ENCODE measurements at regions not wholly inside any gene's neighbourhood (a gene's known extent, or its start where the extent isn't known, plus 50 kb on each side); places are given as distances from the start of the nearest gene placed in this dataset.

DNA sequence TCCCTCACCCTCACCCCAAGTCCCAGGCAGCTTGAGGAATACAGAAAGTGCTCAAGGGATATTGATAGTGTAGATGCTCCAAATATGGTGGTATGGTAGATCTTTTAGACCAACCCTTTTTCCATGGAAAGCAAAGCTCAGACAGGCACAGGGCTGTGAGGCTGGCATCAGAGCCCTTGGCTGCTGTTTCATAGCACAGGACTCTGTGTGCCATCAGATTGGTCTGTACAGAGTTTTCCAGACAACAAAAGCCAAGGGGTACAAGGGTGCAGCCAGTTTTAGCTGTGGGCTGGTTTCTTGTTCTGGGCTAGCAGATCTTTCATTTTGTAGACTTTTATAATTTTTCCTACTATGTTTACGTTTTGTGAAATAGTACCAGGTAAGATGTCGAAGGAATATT is 296.9 kb upstream of the TNP1 start:
- H3K27ac ChIP-seq, result no peak overlapping the region
- no peaks in the 10 kb centered on the region for H3K27me3 ChIP-seq (replicated peaks)
- no peak for DNase-seq
- TF ChIP-seq, protein P1, sequence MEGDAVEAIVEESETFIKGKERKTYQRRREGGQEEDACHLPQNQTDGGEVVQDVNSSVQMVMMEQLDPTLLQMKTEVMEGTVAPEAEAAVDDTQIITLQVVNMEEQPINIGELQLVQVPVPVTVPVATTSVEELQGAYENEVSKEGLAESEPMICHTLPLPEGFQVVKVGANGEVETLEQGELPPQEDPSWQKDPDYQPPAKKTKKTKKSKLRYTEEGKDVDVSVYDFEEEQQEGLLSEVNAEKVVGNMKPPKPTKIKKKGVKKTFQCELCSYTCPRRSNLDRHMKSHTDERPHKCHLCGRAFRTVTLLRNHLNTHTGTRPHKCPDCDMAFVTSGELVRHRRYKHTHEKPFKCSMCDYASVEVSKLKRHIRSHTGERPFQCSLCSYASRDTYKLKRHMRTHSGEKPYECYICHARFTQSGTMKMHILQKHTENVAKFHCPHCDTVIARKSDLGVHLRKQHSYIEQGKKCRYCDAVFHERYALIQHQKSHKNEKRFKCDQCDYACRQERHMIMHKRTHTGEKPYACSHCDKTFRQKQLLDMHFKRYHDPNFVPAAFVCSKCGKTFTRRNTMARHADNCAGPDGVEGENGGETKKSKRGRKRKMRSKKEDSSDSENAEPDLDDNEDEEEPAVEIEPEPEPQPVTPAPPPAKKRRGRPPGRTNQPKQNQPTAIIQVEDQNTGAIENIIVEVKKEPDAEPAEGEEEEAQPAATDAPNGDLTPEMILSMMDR (IDR thresholded peaks at IDR 0.05; ENCODE audit: low read depth, low read length, missing control alignments), result no peak
- in situ Hi-C loops (cut with HindIII; ENCODE audit: low pct_ligation_motif_present, low sequenced_read_pairs), result loop anchor here (25.0 kb wide), 1 partner anchor 444 kb away; no protein-coding TSS in a partner anchor
- no peaks in the 10 kb centered on the region for H3K36me3 ChIP-seq (replicated peaks)
- no peak overlapping the region for H3K4me3 ChIP-seq (ENCODE audit: low read depth, low read length)

DNA sequence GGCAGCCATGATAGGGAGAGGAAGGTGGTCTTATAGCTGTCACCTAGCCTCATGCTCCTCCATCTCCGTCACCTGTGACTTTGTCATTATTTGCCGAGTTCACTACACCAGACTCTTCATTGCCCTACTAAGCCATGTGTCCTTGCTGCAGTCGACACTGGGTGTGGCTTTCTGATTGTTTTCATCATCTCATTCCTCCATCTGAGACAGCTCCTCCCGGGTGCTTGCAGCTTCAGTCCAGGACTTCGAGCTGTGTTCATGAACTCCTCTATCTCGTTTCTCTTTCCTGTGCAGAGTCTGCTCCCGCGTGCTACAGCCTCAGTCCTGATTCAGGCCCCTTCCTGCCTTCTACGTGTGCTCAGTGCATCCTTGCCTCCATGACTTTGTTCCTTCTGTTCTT is 295.1 kb upstream of the TNP1 start:
- no peak for DNase-seq
- in situ Hi-C loops (cut with HindIII; ENCODE audit: low pct_ligation_motif_present, low sequenced_read_pairs), result loop anchor here (25.0 kb wide), 1 partner anchor 443 kb away; no protein-coding TSS in a partner anchor
- Histone ChIP-seq H3K36me3 (replicated peaks) (no peaks in the 10 kb centered on the region), H3K4me3 (ENCODE audit: low read depth, low read length) (no peak overlapping the region), H3K27ac (no peak overlapping the region), H3K27me3 (replicated peaks) (no peaks in the 10 kb centered on the region)
- TF ChIP-seq, protein P1 (IDR thresholded peaks at IDR 0.05; ENCODE audit: low read depth, low read length, missing control alignments), result no peak

DNA sequence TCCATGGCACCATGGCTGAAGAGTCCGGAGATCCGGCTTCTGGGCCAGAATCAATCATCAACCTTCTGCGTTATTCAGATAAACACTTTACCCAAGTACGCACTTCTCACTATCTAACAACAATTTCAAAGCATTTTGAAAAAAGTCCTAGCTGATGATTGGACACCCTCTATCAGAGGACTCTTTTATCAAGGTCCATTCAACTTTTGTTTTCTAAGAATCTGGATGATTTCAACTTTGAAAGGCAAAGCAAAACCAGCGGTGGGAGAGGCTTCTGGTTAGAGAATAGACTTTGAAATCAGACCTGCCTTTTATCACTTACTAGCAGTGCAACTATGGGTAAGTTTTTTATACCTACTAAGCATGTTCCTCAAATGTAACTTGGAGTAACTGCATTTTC is 293.6 kb upstream of the TNP1 start:
- no peak overlapping the region for H3K27ac ChIP-seq
- in situ Hi-C loops (cut with HindIII; ENCODE audit: low pct_ligation_motif_present, low sequenced_read_pairs), result loop anchor here (25.0 kb wide), 1 partner anchor 441 kb away; no protein-coding TSS in a partner anchor
- no peak for DNase-seq
- TF ChIP-seq, protein P1 (IDR thresholded peaks at IDR 0.05; ENCODE audit: low read depth, low read length, missing control alignments), result no peak
- H3K4me3 ChIP-seq (ENCODE audit: low read depth, low read length), result no peak overlapping the region
- H3K27me3 ChIP-seq (replicated peaks), result no peaks in the 10 kb centered on the region
- no peaks in the 10 kb centered on the region for H3K36me3 ChIP-seq (replicated peaks)

DNA sequence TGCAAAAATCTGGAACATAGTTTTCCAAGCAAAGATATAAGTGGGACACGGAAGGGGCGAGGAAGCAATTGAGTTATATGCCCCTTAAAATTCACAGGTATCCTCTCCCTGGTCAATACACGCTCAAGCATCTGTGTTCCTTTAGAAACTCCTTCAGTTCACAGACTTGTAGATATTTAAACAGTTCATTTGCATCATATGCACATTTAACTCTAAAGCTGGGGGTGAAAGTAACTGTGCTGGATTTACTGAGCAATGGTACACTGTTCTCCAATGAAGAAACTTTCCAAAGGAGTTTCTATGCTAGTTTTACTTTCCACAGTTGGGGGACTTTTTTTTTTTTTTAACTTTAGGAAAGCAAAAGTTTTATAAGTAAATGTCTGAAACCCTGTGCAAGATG is 293.0 kb upstream of the TNP1 start:
- TF ChIP-seq, protein P1 (IDR thresholded peaks at IDR 0.05; ENCODE audit: low read depth, low read length, missing control alignments), result no peak
- in situ Hi-C loops (cut with HindIII; ENCODE audit: low pct_ligation_motif_present, low sequenced_read_pairs), result loop anchor here (25.0 kb wide), 1 partner anchor 441 kb away; no protein-coding TSS in a partner anchor
- no peaks in the 10 kb centered on the region for H3K27me3 ChIP-seq (replicated peaks)
- H3K4me3 ChIP-seq (ENCODE audit: low read depth, low read length), result no peak overlapping the region
- no peak for DNase-seq
- no peaks in the 10 kb centered on the region for H3K36me3 ChIP-seq (replicated peaks)
- H3K27ac ChIP-seq, result no peak overlapping the region

DNA sequence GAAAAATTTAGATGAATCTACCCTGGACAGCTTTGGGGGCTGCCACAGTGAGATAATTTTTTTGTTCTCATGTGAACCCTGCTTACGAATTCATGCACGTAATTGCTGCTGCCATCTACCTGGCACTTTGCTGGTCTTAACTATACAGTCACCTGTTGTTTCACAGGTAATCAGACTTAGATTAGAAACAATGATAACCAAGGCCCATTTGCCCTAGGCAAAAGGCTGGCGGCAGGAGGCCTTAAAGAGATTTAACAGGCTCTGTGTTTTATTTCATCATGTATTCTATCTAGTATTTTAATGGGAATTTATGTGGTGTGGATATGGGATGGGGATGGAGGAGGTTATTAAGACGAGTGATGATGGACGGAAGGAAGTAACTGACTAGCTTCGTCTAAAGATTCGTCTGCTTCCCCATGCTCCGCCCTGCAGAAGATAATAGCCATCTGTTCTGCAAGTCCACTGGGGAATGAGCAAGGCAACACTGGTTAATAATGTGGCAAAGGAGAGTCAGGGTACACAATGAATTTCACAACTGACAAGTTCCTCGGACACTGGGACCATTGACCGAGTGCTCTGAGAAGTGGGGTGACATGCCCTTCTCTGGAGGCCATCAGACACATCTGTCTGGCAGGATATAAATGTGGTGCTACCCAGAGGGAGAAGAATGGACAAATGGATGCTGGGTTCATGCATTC is 291.8 kb upstream of the TNP1 start:
- TF ChIP-seq, protein P1 (IDR thresholded peaks at IDR 0.05; ENCODE audit: low read depth, low read length, missing control alignments), result no peak
- no peak for DNase-seq
- Histone ChIP-seq H3K27ac (no peak overlapping the region), H3K4me3 (ENCODE audit: low read depth, low read length) (no peak overlapping the region), H3K27me3 (replicated peaks) (no peaks in the 10 kb centered on the region), H3K36me3 (replicated peaks) (no peaks in the 10 kb centered on the region)
- in situ Hi-C loops (cut with HindIII; ENCODE audit: low pct_ligation_motif_present, low sequenced_read_pairs), result loop anchor here (25.0 kb wide), 1 partner anchor 439 kb away; no protein-coding TSS in a partner anchor

All from brain microvascular endothelial cell (primary cell).